ENCODE measurements at regions not wholly inside any gene's neighbourhood (a gene's known extent, or its start where the extent isn't known, plus 50 kb on each side); places are given as distances from the start of the nearest gene placed in this dataset.

- H3K4me1 Mint-ChIP-seq, result no peaks in the 10 kb centered on the region
- Histone ChIP-seq H2BK12ac (ENCODE audit: insufficient read length, low read depth, low read length) (no peak overlapping the region), H3K79me1 (ENCODE audit: insufficient read depth, low read depth, low read length, poor library complexity, severe bottlenecking) (no peaks in the 10 kb centered on the region), H4K5ac (ENCODE audit: insufficient read length, low read depth, low read length) (no peak overlapping the region), H2BK5ac (ENCODE audit: insufficient read length, low read length) (no peak overlapping the region), H4K8ac (replicated peaks; ENCODE audit: insufficient read length, low read depth, low read length) (no peak overlapping the region), H3K27ac (ENCODE audit: insufficient read length, low read depth, low read length) (no peak overlapping the region), H2BK120ac (ENCODE audit: low read depth, low read length, poor library complexity, severe bottlenecking) (no peak overlapping the region), H2BK20ac (ENCODE audit: low read depth, low read length, poor library complexity, severe bottlenecking) (no peak overlapping the region), H3K18ac (ENCODE audit: insufficient read length, low read depth, low read length) (no peak overlapping the region), H3K9ac (ENCODE audit: extremely low read depth, insufficient read length, low read length) (no peak overlapping the region), H3T11ph (ENCODE audit: low read length) (no peak overlapping the region), H4K91ac (ENCODE audit: insufficient read length, low read depth, low read length) (no peak overlapping the region), H2BK15ac (ENCODE audit: low read depth, low read length) (no peak overlapping the region), H3K14ac (ENCODE audit: insufficient read depth, low read length) (no peak overlapping the region), H4K20me1 (ENCODE audit: control insufficient read depth, insufficient read depth, insufficient read length) (no peaks in the 10 kb centered on the region), H3K4me1 (ENCODE audit: insufficient read depth, low read length) (no peaks in the 10 kb centered on the region), H3K4ac (ENCODE audit: low read depth, low read length) (no peak overlapping the region), H3K79me2 (ENCODE audit: insufficient read depth, low read length) (no peaks in the 10 kb centered on the region), H3K23me2 (ENCODE audit: insufficient read length, low read depth, low read length, poor library complexity, severe bottlenecking) (no peaks in the 10 kb centered on the region), H2AFZ (ENCODE audit: low read length) (no peak overlapping the region), H2AK5ac (ENCODE audit: insufficient read length, low read length) (no peak overlapping the region), H3K27me3 (ENCODE audit: insufficient read depth, low read length) (no peaks in the 10 kb centered on the region; the same call in 1 of the 2 replicates), H3K9me3 (ENCODE audit: control insufficient read depth, low read depth, low read length) (no peaks in the 10 kb centered on the region), H3K4me2 (ENCODE audit: insufficient read depth, insufficient read length, low read length) (no peak overlapping the region), H3K56ac (ENCODE audit: insufficient read length, low read depth, low read length) (no peak overlapping the region), H3K23ac (ENCODE audit: insufficient read length, low read depth, low read length) (no peak overlapping the region)
- no peaks in the 10 kb centered on the region for H3K27me3 Mint-ChIP-seq (ENCODE audit: low read depth)
- H3K9me3 Mint-ChIP-seq, result no peaks in the 10 kb centered on the region
- no peaks in the 10 kb centered on the region for H3K36me3 Mint-ChIP-seq (ENCODE audit: insufficient read depth in 1 of 3, low read depth in 3 of 3)
- H3K27ac Mint-ChIP-seq, result no peak overlapping the region
- no peak for DNase-seq
- no peak for TF ChIP-seq CTCF (conservative IDR thresholded peaks at IDR 0.05)
- H3K4me3 Mint-ChIP-seq, result no peak overlapping the region
- no CpG with 5 or more reads among the region's 3 CpGs for WGBS (ENCODE audit: extremely low coverage, insufficient read length, low lambda C conversion rate)
These were observed 330.8 kb upstream of the MTNR1B start for GRCh38 chr11:92638678-92639077.
